Osteoblast (primary cell): ENCODE measurements at regions not wholly inside any gene's neighbourhood (a gene's known extent, or its start where the extent isn't known, plus 50 kb on each side); places are given as distances from the start of the nearest gene placed in this dataset.

ENCODE experiments used
- DNase-seq: peaks from one replicate; pipeline ENCODE4 v3.0.0; 2011; ENCODE audit warnings: low spot score, mixed read lengths; ENCODE audit not compliant: insufficient read length; ENCODE audit errors: missing footprints
- H2AFZ ChIP-seq: 2 replicates; pipeline ENCODE4 v1.6.0; 2011; ENCODE audit warnings: mild to moderate bottlenecking, low read length
- H3K27ac ChIP-seq: 2 replicates; pipeline ENCODE4 v1.5.1; 2011; ENCODE audit warnings: mild to moderate bottlenecking, low read depth, low read length, moderate library complexity
- H3K27me3 ChIP-seq: 2 replicates; pipeline ENCODE4 v1.6.0; 2012; ENCODE audit warnings: mild to moderate bottlenecking, control low read depth, inconsistent platforms, low read length, moderate library complexity; ENCODE audit not compliant: insufficient read depth
- H3K36me3 ChIP-seq: 2 replicates; pipeline ENCODE4 v1.5.1; 2011; ENCODE audit warnings: mild to moderate bottlenecking, low read length, control low read depth, moderate library complexity; ENCODE audit not compliant: insufficient read depth
- H3K4me1 ChIP-seq: 2 replicates; pipeline ENCODE4 v1.5.1; 2011; ENCODE audit warnings: mild to moderate bottlenecking, low read length, control low read depth, moderate library complexity; ENCODE audit not compliant: insufficient read depth
- H3K4me2 ChIP-seq: 2 replicates; pipeline ENCODE4 v1.6.0; 2011; ENCODE audit warnings: mild to moderate bottlenecking, low read length; ENCODE audit not compliant: insufficient read depth
- H3K4me3 ChIP-seq: fragments of 200-600 bp; sonication (generic); 3 replicates; pipeline ENCODE4 v1.5.1; 2012; ENCODE audit warnings: mild to moderate bottlenecking, low read length, inconsistent platforms; ENCODE audit not compliant: insufficient read depth
- H3K79me2 ChIP-seq: 2 replicates; pipeline ENCODE4 v1.6.0; 2012; ENCODE audit warnings: mild to moderate bottlenecking, low read length, control low read depth, inconsistent platforms; ENCODE audit not compliant: insufficient read depth
- H3K9me3 ChIP-seq: 2 replicates; pipeline ENCODE4 v1.5.1; 2011; ENCODE audit warnings: low read depth, low read length, control low read depth
- H4K20me1 ChIP-seq: 2 replicates; pipeline ENCODE4 v1.6.0; 2012; ENCODE audit warnings: mild to moderate bottlenecking, low read length, control low read depth; ENCODE audit not compliant: insufficient read depth
- TF ChIP-seq, protein P1 (sequence below): IDR thresholded peaks from 2 replicates; pipeline ENCODE4 v1.5.1; 2011; ENCODE audit warnings: mild to moderate bottlenecking, low read depth, low read length, moderate library complexity; ENCODE audit errors: extremely low read depth

DNA sequence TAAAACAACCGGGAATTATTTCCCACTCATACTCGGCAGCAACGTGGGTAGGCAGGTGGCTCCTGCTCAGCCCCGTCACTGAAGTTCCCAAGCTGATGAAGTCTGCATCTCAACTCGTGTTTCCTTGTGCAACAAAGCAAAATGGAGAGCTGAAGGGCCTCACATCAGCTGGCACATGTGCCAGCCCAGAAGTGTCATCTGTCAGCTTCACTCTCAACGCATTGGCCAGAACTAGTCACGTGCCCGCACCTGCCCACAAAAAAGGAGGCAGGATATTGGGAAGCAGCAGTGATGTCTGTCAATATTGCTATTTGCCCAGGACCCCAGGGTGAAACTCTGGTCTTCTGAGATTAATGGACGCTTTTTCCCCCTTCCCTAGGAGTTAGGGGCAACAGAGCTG, 344.0 kb downstream of the BCL11B start:
- Histone ChIP-seq H2AFZ (no peak overlapping the region), H3K4me3 (no peak overlapping the region), H3K79me2 (no peaks in the 10 kb centered on the region), H3K27me3 (no peaks in the 10 kb centered on the region), H3K4me1 (no peaks in the 10 kb centered on the region), H4K20me1 (no peaks in the 10 kb centered on the region), H3K4me2 (no peak overlapping the region), H3K9me3 (no peaks in the 10 kb centered on the region), H3K36me3 (no peaks in the 10 kb centered on the region), H3K27ac (no peak overlapping the region)
- TF ChIP-seq, protein P1, sequence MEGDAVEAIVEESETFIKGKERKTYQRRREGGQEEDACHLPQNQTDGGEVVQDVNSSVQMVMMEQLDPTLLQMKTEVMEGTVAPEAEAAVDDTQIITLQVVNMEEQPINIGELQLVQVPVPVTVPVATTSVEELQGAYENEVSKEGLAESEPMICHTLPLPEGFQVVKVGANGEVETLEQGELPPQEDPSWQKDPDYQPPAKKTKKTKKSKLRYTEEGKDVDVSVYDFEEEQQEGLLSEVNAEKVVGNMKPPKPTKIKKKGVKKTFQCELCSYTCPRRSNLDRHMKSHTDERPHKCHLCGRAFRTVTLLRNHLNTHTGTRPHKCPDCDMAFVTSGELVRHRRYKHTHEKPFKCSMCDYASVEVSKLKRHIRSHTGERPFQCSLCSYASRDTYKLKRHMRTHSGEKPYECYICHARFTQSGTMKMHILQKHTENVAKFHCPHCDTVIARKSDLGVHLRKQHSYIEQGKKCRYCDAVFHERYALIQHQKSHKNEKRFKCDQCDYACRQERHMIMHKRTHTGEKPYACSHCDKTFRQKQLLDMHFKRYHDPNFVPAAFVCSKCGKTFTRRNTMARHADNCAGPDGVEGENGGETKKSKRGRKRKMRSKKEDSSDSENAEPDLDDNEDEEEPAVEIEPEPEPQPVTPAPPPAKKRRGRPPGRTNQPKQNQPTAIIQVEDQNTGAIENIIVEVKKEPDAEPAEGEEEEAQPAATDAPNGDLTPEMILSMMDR = no peak
- DNase-seq = no peak

- Histone ChIP-seq H3K36me3 (no peaks in the 10 kb centered on the region), H2AFZ (no peak overlapping the region), H3K9me3 (no peaks in the 10 kb centered on the region), H3K4me2 (no peak overlapping the region), H3K4me3 (no peak overlapping the region), H3K4me1 (no peaks in the 10 kb centered on the region), H3K27me3 (no peaks in the 10 kb centered on the region), H3K79me2 (no peaks in the 10 kb centered on the region), H3K27ac (no peak overlapping the region), H4K20me1 (no peaks in the 10 kb centered on the region)
- TF ChIP-seq, protein P1 = no peak
- DNase-seq = no peak
Measured at GRCh38 chr14:98928418-98928817, 343.6 kb downstream of the BCL11B start.

- H2AFZ ChIP-seq = no peak overlapping the region
- H4K20me1 ChIP-seq = no peaks in the 10 kb centered on the region
- no peaks in the 10 kb centered on the region for H3K4me1 ChIP-seq
- TF ChIP-seq, protein P1 = no peak
- no peaks in the 10 kb centered on the region for H3K79me2 ChIP-seq
- no peak overlapping the region for H3K27ac ChIP-seq
- H3K27me3 ChIP-seq = no peaks in the 10 kb centered on the region
- H3K4me3 ChIP-seq = no peak overlapping the region
- no peak for DNase-seq
- no peaks in the 10 kb centered on the region for H3K9me3 ChIP-seq
- H3K4me2 ChIP-seq = no peak overlapping the region
- no peaks in the 10 kb centered on the region for H3K36me3 ChIP-seq
Measured at GRCh38 chr14:98931126-98931525, 340.9 kb downstream of the BCL11B start.

DNA sequence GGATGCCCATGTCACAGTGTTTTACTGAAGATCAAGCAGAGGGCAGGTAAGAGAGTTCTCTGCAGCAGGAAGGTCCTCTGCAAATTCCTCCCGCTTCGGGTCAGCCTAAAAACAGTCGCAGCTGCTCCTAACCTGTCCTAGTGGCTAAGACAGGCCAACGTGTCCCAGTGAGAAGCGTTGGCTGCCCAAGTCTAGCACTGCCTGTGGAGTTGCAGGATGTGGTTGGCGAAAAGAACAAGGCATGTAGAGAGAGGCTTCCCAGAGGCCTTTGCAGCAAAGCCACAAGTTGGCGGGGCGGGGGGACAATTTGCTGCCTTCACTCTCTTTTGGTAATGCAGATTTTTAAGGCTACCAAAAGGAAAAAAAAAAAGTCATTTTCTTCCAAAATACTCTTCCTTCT, 340.1 kb downstream of the BCL11B start:
- H3K36me3 ChIP-seq = no peaks in the 10 kb centered on the region
- no peaks in the 10 kb centered on the region for H3K27me3 ChIP-seq
- no peak overlapping the region for H2AFZ ChIP-seq
- H3K4me1 ChIP-seq = no peaks in the 10 kb centered on the region
- no peak for DNase-seq
- H4K20me1 ChIP-seq = no peaks in the 10 kb centered on the region
- no peaks in the 10 kb centered on the region for H3K9me3 ChIP-seq
- no peak overlapping the region for H3K4me3 ChIP-seq
- H3K4me2 ChIP-seq = no peak overlapping the region
- H3K27ac ChIP-seq = no peak overlapping the region
- no peaks in the 10 kb centered on the region for H3K79me2 ChIP-seq
- TF ChIP-seq, protein P1 = no peak
